DOHH2 (cell line): ENCODE measurements at regions not wholly inside any gene's neighbourhood (a gene's known extent, or its start where the extent isn't known, plus 50 kb on each side); places are given as distances from the start of the nearest gene placed in this dataset.

ENCODE experiments used
- EZH2phosphoT487 ChIP-seq: fragments of 200-600 bp; sonication (generic); IDR thresholded peaks from 2 replicates; pipeline ENCODE4 v1.6.1; 2017; ENCODE audit warnings: borderline replicate concordance, mild to moderate bottlenecking, antibody characterized with exemption, low read length, moderate library complexity, mixed read lengths
- TF ChIP-seq, protein P1 (sequence below): fragments of 200-600 bp; sonication (generic); IDR thresholded peaks from one replicate; pipeline ENCODE4 v1.5.1; 2014; ENCODE audit warnings: antibody characterized with exemption, mild to moderate bottlenecking, low read depth, low read length; ENCODE audit not compliant: poor library complexity, severe bottlenecking

DNA sequence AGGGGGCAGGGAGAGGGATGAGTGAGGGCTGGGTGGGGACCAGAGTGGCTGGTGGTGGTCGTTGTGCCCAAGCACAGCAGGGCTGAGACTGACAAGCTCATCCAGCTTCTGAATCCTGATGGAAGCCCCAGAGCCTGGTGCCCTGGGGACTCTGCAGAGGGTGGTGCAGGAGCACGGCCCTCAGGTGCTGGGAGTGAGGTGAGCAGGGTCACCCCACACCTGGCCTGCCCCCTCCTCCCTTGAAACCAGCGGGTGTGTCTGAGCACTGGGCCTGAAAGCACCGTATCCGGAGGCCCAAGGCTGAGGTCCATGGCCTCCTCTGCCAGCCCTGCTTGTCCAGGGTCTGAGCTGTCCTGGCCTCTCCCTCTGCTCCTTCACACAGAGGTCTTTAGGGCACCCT lies 218.2 kb downstream of the ZNF248 start:
- TF ChIP-seq, protein P1, sequence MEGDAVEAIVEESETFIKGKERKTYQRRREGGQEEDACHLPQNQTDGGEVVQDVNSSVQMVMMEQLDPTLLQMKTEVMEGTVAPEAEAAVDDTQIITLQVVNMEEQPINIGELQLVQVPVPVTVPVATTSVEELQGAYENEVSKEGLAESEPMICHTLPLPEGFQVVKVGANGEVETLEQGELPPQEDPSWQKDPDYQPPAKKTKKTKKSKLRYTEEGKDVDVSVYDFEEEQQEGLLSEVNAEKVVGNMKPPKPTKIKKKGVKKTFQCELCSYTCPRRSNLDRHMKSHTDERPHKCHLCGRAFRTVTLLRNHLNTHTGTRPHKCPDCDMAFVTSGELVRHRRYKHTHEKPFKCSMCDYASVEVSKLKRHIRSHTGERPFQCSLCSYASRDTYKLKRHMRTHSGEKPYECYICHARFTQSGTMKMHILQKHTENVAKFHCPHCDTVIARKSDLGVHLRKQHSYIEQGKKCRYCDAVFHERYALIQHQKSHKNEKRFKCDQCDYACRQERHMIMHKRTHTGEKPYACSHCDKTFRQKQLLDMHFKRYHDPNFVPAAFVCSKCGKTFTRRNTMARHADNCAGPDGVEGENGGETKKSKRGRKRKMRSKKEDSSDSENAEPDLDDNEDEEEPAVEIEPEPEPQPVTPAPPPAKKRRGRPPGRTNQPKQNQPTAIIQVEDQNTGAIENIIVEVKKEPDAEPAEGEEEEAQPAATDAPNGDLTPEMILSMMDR, result no peak
- no peak for TF ChIP-seq EZH2phosphoT487
